Glomerular visceral epithelial cell (primary cell): ENCODE measurements at regions not wholly inside any gene's neighbourhood (a gene's known extent, or its start where the extent isn't known, plus 50 kb on each side); places are given as distances from the start of the nearest gene placed in this dataset.

ENCODE experiments used
- DNase-seq: peaks from one replicate; pipeline ENCODE4 v3.0.0-alpha.2; 2016; ENCODE audit errors: extremely low spot score

DNA sequence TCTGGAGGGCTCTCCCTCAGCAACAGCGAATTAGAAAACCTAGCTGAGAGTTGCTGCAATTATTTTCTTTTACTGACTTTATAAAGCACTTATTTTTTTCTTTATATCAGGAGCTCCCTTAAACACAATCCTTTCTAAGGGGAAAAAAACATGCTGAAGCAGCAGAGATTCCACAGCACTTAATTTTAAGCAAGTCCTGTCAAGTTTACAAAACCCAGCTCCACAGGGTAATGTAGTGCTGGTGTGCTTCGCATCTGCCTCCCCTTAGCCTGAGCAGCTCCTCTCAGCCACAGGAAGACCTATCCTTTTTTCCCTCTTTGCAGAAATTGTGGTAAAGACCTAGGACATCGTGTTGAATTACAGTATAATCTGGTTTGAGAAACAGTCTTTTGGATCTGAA, 208.1 kb upstream of the SYNDIG1 start:
- DNase-seq = no peak

DNA sequence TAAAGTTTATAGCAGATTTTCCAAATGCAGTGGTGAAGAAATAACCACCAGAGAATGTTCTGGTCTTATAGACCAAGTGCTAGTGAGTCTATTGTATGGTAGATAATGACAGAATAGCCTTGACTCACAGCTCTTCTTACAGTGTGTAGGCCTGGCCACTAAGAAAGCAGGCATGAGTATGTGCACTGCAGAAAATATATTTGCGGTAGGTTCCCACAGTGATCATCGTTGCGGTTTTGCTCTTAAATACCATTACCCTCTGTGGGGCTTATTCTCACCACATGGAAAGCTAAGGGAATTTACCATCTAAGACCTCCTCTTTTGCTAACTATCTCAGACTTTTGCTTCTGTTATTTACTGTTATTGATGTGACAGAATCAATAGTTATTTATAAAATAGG, 212.3 kb upstream of the SYNDIG1 start:
- no peak for DNase-seq

DNA sequence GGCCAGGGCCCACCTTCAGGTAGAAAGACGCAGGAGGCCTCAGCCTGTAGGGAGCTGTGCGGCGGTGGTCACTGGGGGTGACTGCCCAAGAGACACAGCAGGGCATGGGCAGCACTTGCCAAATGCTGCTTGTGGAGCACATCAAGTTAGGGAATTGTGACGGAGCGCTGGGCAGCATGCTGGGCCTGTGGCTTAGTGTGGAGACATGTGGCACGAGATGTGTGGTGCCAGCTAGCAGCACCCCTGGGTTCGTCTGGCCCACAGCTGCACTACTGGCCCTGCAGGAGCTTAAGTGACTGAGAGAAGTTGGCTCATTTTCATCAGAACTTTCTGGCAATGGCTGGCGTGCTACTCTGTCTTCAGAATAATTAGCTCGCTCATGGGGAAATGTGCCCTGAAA, 213.1 kb upstream of the SYNDIG1 start:
- DNase-seq = no peak

DNA sequence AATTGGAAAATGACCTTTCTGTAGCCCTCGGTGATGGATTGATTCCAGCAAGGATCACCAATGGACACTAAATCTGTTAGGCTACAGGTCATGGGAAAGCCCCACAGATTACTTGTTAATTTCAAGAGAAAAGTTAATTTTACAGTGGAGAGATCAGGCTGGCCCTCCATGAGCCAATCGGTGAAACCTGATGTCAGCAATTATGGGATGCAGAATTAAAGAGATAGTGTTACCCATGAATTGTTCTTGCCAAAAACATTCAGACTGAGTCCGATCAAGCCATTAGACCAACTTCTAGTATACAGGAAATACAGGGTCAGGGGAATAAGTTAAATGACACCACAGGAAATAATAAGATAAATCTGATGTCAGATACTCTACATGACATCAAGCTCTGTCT, 214.9 kb upstream of the SYNDIG1 start:
- DNase-seq = no peak

DNA sequence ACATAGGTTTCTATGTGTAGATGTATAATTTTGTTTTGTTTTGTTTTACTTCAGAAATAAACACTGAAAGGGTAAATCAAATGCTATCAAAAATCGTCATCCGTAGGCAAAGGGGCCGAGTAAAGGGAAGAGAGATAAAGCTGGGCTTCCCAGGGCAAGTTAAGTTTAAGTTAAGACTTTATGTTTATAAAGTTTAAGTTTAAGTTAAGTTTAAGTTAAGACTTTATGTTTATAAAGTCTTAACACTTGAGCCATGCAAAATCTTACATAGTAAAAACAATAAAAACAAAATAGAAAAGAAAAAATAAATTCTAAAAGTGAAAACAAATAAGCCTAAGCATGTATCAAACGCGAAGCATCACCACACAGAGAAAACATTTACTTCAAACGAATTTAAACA, 216.1 kb upstream of the SYNDIG1 start:
- DNase-seq = no peak

DNA sequence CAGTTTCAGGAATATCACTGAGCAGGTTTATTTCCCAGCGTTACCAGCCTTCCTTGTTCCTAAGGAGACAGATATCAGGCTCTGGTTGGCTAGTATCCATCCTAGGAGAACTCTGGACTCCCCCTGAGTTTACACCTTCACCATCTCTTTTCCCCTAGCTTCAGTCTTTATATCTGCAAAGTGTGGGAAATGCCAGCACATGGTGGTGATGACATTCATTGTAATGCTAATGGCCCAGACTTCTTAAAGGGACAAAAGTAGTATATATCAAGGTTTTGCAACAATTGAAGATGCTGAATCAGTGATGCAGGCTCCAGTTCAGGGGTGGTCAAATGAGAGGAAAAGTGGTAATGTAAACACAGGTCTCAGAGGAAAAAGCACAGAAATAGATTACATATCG, 224.3 kb upstream of the SYNDIG1 start:
- no peak for DNase-seq

DNA sequence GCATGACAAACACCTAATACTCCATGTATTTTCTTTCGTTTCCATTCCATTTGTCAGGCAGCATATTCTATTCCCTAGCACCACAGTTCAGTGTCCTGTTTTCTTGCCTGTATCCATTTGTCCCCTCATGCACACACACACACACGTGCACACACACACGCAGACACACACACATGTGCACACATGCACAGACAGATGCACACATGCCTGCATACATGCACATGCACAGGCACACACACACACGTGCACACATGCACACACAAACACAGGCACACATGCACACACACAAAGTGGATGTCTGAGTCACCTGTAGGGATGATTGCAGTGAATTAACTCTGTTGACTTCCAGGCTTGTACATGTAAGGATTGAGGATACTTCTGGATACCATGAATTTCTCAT, 226.7 kb upstream of the SYNDIG1 start:
- no peak for DNase-seq

DNA sequence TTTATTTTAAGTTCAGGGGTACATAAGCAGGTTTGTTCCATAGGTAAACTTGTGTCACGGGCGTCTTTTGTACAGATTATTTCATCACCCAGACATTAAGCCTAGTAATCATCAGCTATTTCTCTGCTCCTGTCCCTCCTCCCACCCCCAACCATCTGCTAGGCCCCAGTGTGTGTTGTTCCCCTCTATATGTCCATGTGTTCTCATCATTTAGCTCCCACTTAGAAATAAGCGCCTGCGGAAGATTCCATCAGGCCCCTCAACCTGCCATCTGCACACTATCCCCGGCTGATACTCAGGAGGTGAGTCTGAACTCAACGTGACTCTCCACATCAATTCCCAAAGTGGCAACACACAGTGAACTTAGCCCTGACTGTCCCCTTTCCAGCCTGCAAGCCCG, 228.0 kb upstream of the SYNDIG1 start:
- DNase-seq = no peak

DNA sequence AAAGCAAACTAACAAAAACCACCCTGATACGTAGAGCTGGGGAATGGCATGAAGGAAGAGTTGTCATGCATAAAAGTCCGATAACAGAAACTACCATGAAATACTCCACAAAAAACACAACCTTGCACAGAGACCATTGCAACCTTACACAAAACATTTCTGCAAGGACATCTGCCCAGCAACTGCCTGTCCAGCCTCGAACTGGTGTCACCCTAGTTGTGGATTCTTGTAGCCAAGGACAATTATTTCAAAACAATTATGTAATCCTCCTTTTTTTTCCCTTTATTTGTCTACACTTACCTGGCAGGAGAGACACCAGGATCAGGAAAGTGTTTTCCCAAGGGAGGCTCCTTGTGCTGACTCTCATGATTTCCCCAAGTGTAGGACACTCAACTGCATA, 232.5 kb upstream of the SYNDIG1 start:
- no peak for DNase-seq

DNA sequence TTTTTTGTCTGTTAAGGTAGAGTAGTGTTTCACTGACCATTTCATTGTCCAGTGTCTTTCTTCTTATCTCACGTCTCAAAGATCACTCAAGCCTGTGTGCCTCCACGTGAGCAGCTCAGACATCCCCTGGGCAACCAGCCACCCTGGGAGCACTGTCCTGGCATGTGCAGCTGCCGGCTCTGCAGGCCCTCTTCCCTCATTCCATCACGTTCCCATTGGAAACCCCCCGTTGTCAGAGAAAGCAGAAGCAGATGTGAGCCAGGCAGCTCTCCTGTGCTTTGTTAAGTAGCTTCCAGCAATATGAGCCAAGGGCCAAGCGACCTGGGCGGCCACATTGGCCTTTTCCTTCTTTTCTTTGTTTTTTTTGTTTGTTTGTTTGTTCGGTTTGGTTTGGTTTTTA, 233.2 kb upstream of the SYNDIG1 start:
- no peak for DNase-seq

DNA sequence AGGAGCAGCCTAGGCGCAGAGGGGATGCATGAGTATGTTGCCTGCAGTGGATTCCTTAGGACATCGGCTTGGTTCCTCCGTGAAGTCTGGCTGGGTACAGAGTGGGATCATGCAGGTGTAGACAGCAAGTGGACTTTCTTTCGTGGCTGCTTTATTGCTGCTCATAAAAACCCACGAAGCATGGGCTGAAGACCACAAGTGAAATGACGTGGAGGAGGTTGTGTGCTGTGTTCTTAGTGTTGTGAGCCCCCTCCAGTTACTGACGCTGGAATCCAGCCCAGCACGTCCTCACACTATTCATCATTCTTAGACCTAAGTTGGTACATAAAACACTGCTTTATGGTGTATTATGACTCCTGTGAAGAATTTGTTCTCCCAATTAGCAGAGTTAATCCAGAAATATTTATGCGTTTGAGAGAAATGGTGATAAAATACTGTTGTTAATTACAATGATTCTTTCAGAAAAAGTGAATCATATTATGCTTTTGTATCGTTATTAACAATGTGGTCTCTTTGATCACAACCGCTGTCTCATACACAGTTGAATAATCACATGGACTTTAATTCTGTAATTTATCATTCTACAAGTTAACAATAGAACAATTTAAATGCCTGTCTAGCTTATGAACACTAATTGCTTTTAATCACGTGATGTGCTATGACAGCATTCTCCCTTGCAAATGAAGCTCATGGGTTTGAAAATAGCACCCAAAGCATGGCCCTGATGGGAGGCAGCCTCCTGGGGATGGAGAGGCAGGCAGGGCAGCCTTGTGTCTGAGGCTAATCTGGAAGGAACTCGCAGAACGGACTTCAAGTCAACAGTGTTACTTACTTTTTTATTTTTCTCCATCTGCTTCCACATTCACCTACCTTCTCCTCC, 233.9 kb upstream of the SYNDIG1 start:
- DNase-seq = no peak

DNA sequence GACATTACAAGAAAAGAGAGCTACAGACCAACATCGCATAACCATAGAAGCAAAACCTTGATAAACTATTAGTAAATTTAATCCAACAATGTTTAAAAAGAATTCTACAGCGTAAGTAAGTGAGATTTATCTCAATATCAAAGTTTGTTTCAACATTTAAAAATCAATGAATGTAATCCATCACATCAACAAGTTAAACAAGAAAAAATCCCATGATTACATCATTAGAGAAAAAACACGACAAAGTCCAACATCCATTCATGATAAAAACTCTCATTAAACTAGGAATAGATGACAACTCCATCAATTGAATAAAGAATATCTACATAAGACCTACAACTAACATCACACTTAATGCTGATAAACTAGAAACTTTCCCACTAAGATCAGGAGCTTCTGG, 239.0 kb upstream of the GGTLC1 start:
- no peak for DNase-seq

DNA sequence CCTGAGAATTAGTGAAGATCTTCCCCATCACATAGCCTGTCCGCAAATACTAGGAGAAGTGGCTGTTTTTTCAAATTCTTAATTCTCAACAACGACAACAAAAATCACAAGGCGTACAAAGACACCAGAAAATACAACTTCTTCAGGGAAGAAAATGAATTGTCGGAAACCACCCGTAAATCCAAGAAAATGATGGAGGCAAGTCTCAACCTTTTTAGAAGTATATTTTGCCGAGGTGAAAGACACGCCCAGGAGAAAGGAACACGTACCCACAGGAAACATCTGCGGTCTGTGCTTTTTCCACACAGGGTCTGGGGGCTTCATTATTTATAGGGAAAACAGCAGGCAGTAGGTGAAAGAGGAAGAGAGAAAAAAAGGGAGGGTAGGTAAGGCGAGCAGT, 223.9 kb upstream of the GGTLC1 start:
- DNase-seq = no peak

DNA sequence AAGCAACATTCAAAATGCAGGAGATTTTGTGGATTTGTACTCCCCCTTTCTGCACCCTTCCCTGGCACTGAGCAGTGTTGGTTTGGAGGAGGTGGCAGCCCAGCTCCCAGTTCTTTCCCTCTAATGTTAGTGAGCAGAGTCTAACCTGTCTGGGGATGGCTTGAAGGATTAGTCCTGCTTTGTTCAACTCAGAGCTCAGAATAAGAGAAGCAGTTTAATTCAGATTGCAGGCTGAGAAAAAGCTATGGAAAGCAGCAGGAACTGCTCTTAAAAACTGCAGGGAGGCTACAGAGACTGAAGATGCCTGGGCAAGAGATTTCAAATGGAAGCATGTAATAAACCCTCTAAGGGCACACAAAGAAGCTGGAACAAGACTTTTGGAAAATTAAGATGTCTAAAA, 223.4 kb upstream of the GGTLC1 start:
- no peak for DNase-seq

DNA sequence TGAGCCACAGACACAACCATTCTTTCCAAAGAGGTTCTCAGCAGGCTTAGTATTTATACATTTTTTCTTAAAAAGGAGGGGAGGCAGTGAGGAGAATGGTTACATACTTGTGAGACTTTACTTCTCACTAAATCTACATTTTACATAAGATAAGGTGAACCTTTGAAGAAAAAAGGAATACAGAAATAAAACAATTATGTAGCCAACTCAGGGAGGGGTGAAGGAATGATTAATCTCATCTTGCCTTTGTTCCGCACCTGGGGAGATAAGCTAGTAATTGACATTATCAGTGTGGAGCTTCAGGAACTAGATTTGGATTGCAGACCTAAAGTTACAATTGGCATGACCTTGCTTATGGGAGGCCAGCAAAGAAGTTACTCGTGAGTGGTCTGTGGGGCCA, 221.8 kb upstream of the GGTLC1 start:
- no peak for DNase-seq

DNA sequence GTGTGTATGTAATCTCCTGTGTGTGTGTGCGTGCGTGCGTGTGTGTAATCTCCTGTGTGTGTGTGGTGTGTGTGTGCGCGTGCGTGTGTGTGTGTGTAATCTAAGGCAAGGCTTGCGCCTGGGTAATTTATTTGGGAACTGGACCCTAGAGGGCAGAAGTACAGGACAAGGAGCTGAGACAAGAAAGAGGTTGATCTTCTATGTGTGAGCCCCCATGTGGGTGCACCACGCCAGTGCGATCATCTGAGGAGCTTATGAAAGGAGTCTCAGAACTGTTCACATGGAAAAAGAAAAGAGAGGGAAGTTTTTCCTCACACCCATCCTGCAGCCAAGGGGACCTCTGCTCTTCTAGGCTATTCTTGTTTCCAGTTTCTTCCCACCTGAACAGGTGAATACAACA, 220.1 kb upstream of the GGTLC1 start:
- no peak for DNase-seq

DNA sequence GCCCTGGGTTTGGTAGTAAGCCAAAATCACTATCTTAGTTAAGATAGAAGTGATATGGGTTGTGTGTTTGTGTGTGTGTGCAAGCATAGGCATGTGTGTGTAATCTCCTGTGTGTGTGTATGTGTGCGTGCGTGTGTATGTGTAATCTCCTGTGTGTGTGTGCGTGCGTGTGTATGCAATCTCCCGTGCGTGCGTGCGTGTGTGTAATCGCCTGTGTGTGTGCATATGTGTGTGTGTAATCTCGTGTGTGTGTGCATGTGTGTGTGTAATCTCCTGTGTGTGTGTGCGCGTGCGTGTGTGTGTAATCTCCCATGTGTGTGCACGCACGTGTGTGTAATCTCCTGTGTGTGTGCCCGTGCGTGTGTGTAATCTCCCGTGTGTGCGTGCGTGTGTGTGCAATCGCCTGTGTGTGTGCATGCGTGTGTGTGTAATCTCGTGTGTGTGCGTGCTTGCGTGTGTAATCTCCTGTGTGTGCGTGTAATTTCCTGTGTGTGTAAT, 219.3 kb upstream of the GGTLC1 start:
- DNase-seq = no peak

DNA sequence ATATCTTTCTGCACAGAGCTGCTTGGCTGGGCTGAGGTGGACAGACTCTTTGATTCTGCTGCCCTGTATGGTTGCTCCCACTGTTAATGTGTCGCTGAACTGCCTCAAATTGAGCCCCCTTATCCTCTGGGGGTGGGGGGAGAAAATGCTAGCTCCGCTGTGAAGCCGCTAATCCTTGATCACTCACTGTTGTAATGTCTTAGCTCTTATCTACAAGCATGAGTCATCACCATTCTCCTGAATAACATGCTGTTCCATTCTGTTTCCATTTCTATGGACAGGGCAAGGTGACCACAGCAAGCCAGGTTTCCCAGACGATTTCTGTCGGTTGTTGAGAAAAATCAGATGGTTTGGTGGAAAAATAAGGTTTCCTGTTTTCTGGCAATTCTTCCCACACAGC, 218.4 kb upstream of the GGTLC1 start:
- DNase-seq = no peak

DNA sequence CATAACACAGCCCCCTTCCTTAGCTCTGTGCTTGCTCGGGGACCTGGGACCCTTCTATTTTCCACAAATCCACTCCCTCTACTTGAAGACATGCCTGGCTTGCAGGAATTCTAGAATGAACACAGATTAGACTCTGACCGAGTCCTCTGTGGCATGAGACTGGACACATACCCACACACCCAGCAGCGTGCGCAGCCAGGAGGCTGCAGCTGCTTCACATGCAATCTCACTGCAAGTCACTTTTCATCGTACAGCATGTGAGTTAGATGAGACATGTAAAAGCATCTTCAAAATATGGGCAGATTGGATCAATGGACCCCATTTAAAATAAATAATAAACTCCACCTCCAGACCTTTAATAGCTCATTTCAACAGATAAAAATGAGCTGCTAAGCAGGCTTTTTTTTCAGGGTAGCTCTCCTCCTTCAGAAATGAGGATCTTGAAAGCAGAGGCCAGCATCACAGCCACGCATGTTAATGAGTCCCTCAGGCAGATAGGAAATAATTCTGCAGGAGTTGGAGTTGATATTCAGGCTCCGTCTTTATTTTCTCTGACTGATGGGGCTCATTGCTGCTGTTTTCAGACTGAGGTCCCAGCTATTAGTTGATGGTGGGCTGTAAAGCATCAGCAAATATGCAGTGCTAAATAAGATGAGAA, 215.1 kb upstream of the GGTLC1 start:
- no peak for DNase-seq

DNA sequence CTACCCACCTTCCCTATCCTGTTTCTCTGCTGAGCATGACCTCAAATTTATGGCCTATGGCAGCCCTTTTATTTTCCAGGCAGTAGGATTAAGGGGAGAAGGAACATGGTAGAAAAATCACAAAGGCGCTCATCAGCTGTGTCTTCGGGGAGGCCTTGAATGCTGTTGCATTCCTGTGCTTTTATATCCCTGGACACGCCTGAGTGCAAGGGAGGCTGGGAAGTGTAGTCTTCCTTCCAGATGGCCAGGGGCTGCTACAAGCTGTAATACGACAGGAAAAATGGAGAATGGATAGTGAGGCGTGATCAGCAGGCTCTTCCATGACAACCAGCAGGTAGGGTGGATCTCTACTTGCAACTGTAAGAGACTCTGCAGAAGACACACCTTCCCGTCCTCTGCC, 210.9 kb upstream of the GGTLC1 start:
- no peak for DNase-seq

DNA sequence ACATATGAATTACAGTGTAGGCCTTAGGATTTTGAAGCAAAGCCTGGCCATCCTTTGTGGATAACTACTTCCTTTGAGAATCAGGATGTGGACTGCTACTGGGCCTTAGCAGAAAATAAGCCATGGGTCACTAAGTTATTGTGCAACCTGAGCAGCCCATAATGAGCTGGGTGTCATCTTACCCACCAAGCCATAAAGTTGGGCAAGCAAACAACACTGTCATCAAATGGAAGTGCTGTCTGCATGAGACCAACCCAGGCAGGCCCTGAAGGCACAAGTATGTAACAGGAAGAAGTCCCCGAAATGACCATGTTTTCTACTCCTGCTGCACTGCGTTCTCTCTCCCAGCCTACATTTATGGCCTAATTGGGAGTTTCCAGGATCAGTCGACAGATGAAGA, 205.6 kb upstream of the GGTLC1 start:
- DNase-seq = no peak

DNA sequence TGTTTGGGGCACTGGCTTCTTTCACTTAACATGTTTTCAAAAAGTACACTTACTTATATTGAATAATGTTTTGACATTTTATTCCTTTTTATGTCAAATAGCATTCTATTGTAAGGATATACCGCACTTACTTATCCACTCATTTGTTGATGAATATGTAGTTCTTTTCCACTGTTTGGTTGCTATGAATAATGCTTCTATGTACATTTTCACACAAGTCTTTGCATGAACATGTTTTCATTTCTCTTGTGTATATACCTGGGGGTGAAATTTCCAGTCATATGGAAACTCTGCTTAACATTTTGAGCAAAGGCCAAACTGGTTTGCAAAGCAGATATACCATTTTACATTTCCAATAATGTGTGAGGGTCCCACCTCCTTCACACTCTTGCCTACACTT, 202.3 kb upstream of the GGTLC1 start:
- no peak for DNase-seq

DNA sequence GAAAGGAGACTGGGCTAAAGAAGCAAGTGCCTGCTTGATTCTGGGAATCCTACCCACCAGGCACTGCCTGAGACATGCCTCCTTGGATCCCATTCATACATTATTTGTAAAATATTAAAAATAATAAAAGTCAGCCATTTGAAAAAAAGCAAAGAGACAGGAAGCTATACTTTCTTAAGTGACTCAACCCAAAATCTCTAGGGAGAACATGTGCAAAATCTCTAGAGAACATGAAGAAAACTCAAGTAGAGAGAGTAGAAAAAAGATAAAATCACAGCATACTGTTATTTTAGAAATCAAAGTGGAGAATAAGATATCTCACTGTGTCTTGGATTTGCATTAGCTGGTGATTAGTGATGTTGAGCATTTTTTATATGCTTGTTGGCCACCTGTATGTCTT, 197.2 kb upstream of the GGTLC1 start:
- DNase-seq = no peak
